ENCODE measurements at regions not wholly inside any gene's neighbourhood (a gene's known extent, or its start where the extent isn't known, plus 50 kb on each side); places are given as distances from the start of the nearest gene placed in this dataset.
"Not testable (repeated sequence)": the region's sequence is repeated elsewhere in the genome, so short reads cannot be mapped to it uniquely, and the experiment has no call there.

DNA sequence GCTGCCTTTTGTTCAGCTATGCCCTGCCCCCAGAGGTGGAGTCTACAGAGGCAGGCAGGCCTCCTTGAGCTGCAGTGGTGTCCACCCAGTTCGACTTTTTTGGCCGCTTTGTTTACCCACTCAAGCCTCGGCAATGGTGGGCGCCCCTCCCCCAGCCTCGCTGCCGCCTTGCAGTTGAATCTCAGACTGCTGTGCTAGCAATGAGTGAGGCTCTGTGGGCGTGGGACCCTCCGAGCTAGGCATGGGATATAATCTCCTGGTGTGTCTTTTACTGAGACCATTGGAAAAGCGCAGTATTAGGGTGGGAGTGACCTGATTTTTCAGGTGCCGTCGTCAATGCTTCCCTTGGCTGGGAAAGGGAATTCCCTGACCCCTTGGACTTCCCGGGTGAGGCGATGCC lies 279.3 kb downstream of the PTH2R start:
- not testable (repeated sequence) for H3K36me3 ChIP-seq (ENCODE audit: control insufficient read depth, insufficient read depth, low read length); H3K4me1 ChIP-seq (ENCODE audit: control insufficient read depth, insufficient read depth, low read length); H3K9me3 ChIP-seq (ENCODE audit: control insufficient read depth, insufficient read depth, low read length); H3K27me3 ChIP-seq (ENCODE audit: control insufficient read depth, insufficient read depth, low read length); DNase-seq (ENCODE audit: low read depth, low spot score); H3K27ac ChIP-seq (ENCODE audit: low read length); H3K4me3 ChIP-seq (ENCODE audit: low read length)
- WGBS (ENCODE audit: insufficient coverage, insufficient read length): no CpG with 5 or more reads among the region's 13 CpGs

DNA sequence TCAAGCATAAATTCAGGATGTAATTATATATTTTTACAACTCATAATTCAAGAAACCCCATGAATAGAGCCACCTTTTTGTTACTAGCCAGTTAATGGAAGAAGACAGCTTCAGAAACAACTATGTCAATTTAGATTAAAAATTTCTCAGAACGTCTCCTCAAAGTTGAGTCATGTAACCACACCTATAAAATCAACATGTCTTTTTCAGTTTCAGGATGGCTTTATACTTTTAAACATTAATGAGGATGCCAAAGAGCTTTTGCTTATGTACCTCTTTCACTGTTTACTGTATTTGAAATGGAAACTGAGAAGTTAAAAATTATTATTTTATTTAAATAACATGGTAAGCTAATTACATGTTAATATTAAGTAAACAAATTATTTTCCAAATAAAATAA lies 280.1 kb downstream of the PTH2R start:
- Histone ChIP-seq H3K9me3 (ENCODE audit: control insufficient read depth, insufficient read depth, low read length) (no peaks in the 10 kb centered on the region), H3K27me3 (ENCODE audit: control insufficient read depth, insufficient read depth, low read length) (no peaks in the 10 kb centered on the region), H3K36me3 (ENCODE audit: control insufficient read depth, insufficient read depth, low read length) (no peaks in the 10 kb centered on the region), H3K27ac (ENCODE audit: low read length) (no peak overlapping the region), H3K4me3 (ENCODE audit: low read length) (no peak overlapping the region), H3K4me1 (ENCODE audit: control insufficient read depth, insufficient read depth, low read length) (no peaks in the 10 kb centered on the region)
- no peak for DNase-seq (ENCODE audit: low read depth, low spot score)
- no CpG with 5 or more reads among the region's 1 CpG for WGBS (ENCODE audit: insufficient coverage, insufficient read length)

DNA sequence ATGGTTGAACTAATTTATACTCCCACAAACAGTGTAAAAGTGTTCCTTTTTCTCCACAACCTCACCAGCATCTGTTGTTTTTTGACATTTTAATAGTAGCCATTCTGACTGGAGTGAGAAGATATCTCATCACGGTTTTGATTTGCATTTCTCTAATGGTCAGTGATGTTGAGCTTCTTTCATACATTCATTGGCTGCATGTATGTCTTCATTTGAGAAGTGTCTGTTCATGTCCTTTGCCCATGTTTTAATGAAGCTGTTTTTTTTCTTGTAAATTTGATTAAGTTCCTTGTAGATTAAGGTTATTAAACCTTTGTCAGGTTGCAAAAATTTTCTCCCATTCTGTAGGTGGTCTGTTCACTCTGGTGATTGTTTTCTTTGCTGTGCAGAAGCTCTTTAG lies 281.1 kb downstream of the PTH2R start:
- not testable (repeated sequence) for DNase-seq (ENCODE audit: low read depth, low spot score); H3K4me1 ChIP-seq (ENCODE audit: control insufficient read depth, insufficient read depth, low read length); H3K36me3 ChIP-seq (ENCODE audit: control insufficient read depth, insufficient read depth, low read length); H3K27ac ChIP-seq (ENCODE audit: low read length); H3K9me3 ChIP-seq (ENCODE audit: control insufficient read depth, insufficient read depth, low read length); H3K27me3 ChIP-seq (ENCODE audit: control insufficient read depth, insufficient read depth, low read length); H3K4me3 ChIP-seq (ENCODE audit: low read length)
- no CpG with 5 or more reads among the region's 1 CpG for WGBS (ENCODE audit: insufficient coverage, insufficient read length)

DNA sequence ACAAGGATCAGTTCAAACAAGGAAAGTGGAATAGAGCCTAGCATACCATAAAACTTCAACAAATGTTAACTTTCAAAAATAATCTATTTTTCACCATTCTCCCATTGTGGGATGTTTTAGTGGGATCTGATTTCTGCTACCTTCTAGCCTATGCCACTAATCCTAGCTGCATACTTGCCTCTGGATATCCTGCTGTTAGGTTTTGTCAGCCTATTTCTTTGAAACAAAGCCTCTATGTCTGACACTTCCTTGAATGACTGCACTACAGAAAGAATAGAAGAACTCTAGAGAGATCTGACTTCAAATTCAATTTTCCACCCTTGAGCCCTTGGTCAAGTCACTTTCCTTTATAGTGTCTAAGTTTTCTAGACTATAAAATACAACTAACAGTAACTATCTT lies 291.5 kb downstream of the PTH2R start:
- Histone ChIP-seq H3K27ac (ENCODE audit: low read length) (no peak overlapping the region), H3K27me3 (ENCODE audit: control insufficient read depth, insufficient read depth, low read length) (no peaks in the 10 kb centered on the region), H3K4me3 (ENCODE audit: low read length) (no peak overlapping the region), H3K4me1 (ENCODE audit: control insufficient read depth, insufficient read depth, low read length) (no peaks in the 10 kb centered on the region), H3K36me3 (ENCODE audit: control insufficient read depth, insufficient read depth, low read length) (no peaks in the 10 kb centered on the region), H3K9me3 (ENCODE audit: control insufficient read depth, insufficient read depth, low read length) (no peaks in the 10 kb centered on the region)
- peak; percentile 16 for DNase-seq (ENCODE audit: low read depth, low spot score)

DNA sequence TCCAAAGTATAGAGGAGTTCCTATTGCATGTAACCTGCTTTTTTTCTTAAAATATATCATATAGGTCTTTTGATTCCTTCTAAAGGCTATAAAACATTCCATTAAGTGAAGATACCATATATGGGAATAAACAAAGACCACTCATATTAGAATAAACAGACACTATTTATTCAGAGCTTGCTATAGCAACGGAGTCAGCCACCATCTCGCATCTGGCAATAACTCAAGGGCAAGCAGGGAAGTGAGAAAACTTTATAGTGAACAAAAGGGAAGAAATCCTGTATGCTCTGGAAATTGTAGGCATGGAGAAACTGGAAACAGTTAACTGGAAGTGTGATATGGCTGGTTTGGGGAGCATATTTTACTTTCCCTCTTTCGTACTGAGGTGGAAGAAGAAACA lies 301.9 kb downstream of the PTH2R start:
- no peaks in the 10 kb centered on the region for H3K36me3 ChIP-seq (ENCODE audit: control insufficient read depth, insufficient read depth, low read length)
- H3K27me3 ChIP-seq (ENCODE audit: control insufficient read depth, insufficient read depth, low read length): no peaks in the 10 kb centered on the region
- no CpG with 5 or more reads among the region's 3 CpGs for WGBS (ENCODE audit: insufficient coverage, insufficient read length)
- no peak overlapping the region for H3K27ac ChIP-seq (ENCODE audit: low read length)
- H3K4me3 ChIP-seq (ENCODE audit: low read length): no peak overlapping the region
- no peak for DNase-seq (ENCODE audit: low read depth, low spot score)
- no peaks in the 10 kb centered on the region for H3K4me1 ChIP-seq (ENCODE audit: control insufficient read depth, insufficient read depth, low read length)
- no peaks in the 10 kb centered on the region for H3K9me3 ChIP-seq (ENCODE audit: control insufficient read depth, insufficient read depth, low read length)

DNA sequence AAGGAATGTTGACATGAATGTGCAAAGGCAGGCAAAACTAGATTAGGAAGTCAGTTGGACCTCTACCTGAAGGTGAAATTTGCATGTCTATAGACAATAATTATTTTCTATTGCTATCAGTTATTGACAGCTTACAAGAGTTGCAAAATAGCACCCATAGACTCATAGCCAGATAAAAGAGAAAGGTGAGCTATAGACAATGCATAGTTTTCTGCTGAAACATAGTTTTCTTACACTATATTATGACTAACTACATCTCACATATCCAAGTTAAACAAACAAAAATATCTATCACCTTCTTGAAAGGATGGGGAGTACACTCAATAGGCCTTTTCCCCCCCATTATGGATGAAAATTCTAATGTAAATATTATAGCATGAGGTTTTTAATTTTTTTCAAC lies 305.0 kb downstream of the PTH2R start:
- Histone ChIP-seq H3K4me3 (ENCODE audit: low read length) (no peak overlapping the region), H3K9me3 (ENCODE audit: control insufficient read depth, insufficient read depth, low read length) (no peaks in the 10 kb centered on the region), H3K27me3 (ENCODE audit: control insufficient read depth, insufficient read depth, low read length) (no peaks in the 10 kb centered on the region), H3K27ac (ENCODE audit: low read length) (no peak overlapping the region), H3K4me1 (ENCODE audit: control insufficient read depth, insufficient read depth, low read length) (no peaks in the 10 kb centered on the region), H3K36me3 (ENCODE audit: control insufficient read depth, insufficient read depth, low read length) (no peaks in the 10 kb centered on the region)
- no peak for DNase-seq (ENCODE audit: low read depth, low spot score)

DNA sequence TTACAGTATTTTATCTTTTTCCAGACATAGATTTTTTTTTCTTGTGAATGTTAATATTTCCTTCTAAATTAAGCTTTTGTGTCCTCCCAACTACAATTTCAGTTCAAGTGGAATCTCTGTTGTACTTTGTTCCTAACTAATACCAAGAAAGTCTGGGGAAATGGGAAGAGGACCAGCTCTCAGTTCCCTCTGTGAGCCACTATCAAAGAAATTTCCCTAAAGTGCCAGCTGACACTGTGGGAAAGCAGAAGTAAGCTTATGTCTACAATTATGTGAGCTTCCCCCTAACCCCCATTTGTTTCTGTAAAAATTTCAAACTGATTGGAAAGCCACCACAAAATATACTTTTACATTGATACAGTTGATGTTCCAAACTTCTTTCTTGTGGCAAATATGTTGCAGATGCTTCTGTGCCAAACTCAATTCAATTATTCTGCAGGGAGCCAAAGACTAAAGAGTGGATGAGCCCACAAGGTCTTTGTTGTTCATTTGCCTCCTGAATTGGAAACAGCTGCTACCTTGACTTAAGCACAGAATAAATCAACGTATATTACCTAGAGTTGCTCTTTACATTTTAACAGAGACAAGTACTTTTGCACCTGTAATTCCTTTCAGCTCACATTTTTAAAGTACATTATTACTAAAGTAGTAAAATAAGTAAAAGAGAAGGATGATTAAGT lies 306.6 kb downstream of the PTH2R start:
- H3K27ac ChIP-seq (ENCODE audit: low read length): no peak overlapping the region
- no peak for DNase-seq (ENCODE audit: low read depth, low spot score)
- WGBS (ENCODE audit: insufficient coverage, insufficient read length): no CpG with 5 or more reads among the region's 1 CpG
- H3K4me3 ChIP-seq (ENCODE audit: low read length): no peak overlapping the region
- H3K27me3 ChIP-seq (ENCODE audit: control insufficient read depth, insufficient read depth, low read length): no peaks in the 10 kb centered on the region
- no peaks in the 10 kb centered on the region for H3K9me3 ChIP-seq (ENCODE audit: control insufficient read depth, insufficient read depth, low read length)
- no peaks in the 10 kb centered on the region for H3K4me1 ChIP-seq (ENCODE audit: control insufficient read depth, insufficient read depth, low read length)
- no peaks in the 10 kb centered on the region for H3K36me3 ChIP-seq (ENCODE audit: control insufficient read depth, insufficient read depth, low read length)

DNA sequence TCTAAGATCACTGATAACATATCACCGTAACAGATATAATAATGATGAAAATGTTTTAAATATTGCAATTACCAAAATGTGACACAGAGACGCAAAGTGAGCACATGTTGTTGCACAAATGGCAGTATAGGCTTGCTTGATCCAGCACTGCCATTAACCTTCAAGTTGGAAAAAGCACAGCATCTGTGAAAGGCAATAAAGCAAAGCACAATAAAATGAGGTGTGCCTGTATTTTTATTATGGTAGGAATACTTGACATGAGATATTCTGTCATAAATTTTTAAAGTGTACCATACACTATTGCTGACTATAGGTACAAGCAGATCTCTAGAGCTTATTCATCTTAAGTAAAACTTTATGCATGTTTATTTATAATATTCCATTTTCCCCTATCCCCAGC lies 312.2 kb downstream of the PTH2R start:
- Histone ChIP-seq H3K4me3 (ENCODE audit: low read length) (no peak overlapping the region), H3K27me3 (ENCODE audit: control insufficient read depth, insufficient read depth, low read length) (no peaks in the 10 kb centered on the region), H3K36me3 (ENCODE audit: control insufficient read depth, insufficient read depth, low read length) (no peaks in the 10 kb centered on the region), H3K9me3 (ENCODE audit: control insufficient read depth, insufficient read depth, low read length) (no peaks in the 10 kb centered on the region), H3K4me1 (ENCODE audit: control insufficient read depth, insufficient read depth, low read length) (no peaks in the 10 kb centered on the region), H3K27ac (ENCODE audit: low read length) (no peak overlapping the region)
- no CpG with 5 or more reads among the region's 2 CpGs for WGBS (ENCODE audit: insufficient coverage, insufficient read length)
- DNase-seq (ENCODE audit: low read depth, low spot score): no peak

DNA sequence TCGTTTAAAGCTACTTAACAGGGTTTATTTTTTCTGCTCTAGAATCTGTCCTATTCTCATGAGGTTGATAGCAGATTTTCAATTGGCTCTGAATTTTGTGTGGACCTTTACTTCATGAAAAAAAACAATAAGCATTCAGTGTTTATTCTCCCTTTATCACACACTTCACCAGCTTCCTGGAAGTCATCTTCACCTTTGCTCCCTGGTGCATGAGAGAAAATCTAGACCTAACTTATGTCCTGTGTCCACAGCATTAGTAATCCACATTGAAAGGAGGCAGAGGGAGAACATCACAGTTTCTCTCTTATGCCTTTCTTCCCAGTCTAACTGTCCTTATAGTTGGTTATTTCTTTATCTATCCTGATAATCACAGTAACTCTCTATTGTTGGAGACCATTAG lies 316.1 kb downstream of the PTH2R start:
- Histone ChIP-seq H3K27me3 (ENCODE audit: control insufficient read depth, insufficient read depth, low read length) (no peaks in the 10 kb centered on the region), H3K4me1 (ENCODE audit: control insufficient read depth, insufficient read depth, low read length) (no peaks in the 10 kb centered on the region), H3K4me3 (ENCODE audit: low read length) (no peak overlapping the region), H3K36me3 (ENCODE audit: control insufficient read depth, insufficient read depth, low read length) (no peaks in the 10 kb centered on the region), H3K9me3 (ENCODE audit: control insufficient read depth, insufficient read depth, low read length) (no peaks in the 10 kb centered on the region), H3K27ac (ENCODE audit: low read length) (no peak overlapping the region)
- no CpG with 5 or more reads among the region's 1 CpG for WGBS (ENCODE audit: insufficient coverage, insufficient read length)
- no peak for DNase-seq (ENCODE audit: low read depth, low spot score)

DNA sequence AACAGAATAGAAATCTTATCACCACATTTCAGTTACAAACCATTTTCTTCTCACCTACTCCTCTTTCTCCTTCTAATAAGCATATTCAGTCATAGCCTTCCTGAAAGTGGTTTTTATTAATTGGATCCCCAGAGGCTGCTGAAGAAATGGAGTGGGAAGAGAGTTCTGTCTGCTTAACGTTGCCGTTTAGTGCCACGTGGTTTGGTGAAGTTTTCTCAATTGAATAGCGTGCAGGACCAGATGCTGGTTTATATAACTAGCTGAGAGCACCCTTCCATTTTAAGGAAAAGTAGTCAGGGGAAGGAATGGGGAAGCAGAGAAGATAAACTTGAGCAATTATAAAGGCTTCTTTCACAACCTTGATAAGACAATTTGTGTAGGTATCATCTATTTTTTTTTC lies 318.7 kb downstream of the PTH2R start:
- WGBS (ENCODE audit: insufficient coverage, insufficient read length): no CpG with 5 or more reads among the region's 4 CpGs
- Histone ChIP-seq H3K27me3 (ENCODE audit: control insufficient read depth, insufficient read depth, low read length) (no peaks in the 10 kb centered on the region), H3K36me3 (ENCODE audit: control insufficient read depth, insufficient read depth, low read length) (no peaks in the 10 kb centered on the region), H3K4me1 (ENCODE audit: control insufficient read depth, insufficient read depth, low read length) (no peaks in the 10 kb centered on the region), H3K9me3 (ENCODE audit: control insufficient read depth, insufficient read depth, low read length) (no peaks in the 10 kb centered on the region), H3K4me3 (ENCODE audit: low read length) (no peak overlapping the region), H3K27ac (ENCODE audit: low read length) (no peak overlapping the region)
- DNase-seq (ENCODE audit: low read depth, low spot score): no peak

DNA sequence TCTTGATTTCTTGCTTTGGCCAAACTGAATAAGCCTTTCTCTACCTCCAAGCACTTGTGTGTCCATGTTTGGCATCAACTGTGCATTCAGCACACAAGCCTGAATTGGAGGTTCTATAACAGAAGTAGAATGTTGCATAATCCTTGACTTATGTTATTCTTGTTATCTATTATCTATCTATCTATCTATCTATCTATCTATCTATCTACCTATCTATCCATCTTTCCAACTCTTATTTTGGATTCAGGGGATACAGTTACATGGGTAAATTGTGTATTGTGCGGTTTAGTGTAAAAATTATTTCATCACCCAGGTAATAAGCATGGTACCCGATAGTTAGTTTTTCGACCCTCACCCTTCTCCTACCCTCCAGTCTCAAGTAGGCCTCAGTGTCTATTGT lies 319.6 kb downstream of the PTH2R start:
- H3K36me3 ChIP-seq (ENCODE audit: control insufficient read depth, insufficient read depth, low read length): no peaks in the 10 kb centered on the region
- H3K4me3 ChIP-seq (ENCODE audit: low read length): no peak overlapping the region
- no peaks in the 10 kb centered on the region for H3K27me3 ChIP-seq (ENCODE audit: control insufficient read depth, insufficient read depth, low read length)
- H3K27ac ChIP-seq (ENCODE audit: low read length): no peak overlapping the region
- H3K9me3 ChIP-seq (ENCODE audit: control insufficient read depth, insufficient read depth, low read length): no peaks in the 10 kb centered on the region
- no peaks in the 10 kb centered on the region for H3K4me1 ChIP-seq (ENCODE audit: control insufficient read depth, insufficient read depth, low read length)
- no peak for DNase-seq (ENCODE audit: low read depth, low spot score)
- no CpG with 5 or more reads among the region's 3 CpGs for WGBS (ENCODE audit: insufficient coverage, insufficient read length)
